MG63 (cell line): ENCODE measurements at regions not wholly inside any gene's neighbourhood (a gene's known extent, or its start where the extent isn't known, plus 50 kb on each side); places are given as distances from the start of the nearest gene placed in this dataset.

Experiments
- DNase-seq: peaks from one replicate; pipeline ENCODE4 v3.0.0-alpha.2; 2020
- H3K27me3 ChIP-seq: fragments of 250-450 bp; sonication (Bioruptor Pico); 2 replicates; pipeline ENCODE4 v1.5.1; 2020; ENCODE audit warnings: mild to moderate bottlenecking, moderate library complexity
- H3K36me3 ChIP-seq: fragments of 250-450 bp; sonication (Bioruptor Pico); 2 replicates; pipeline ENCODE4 v1.5.1; 2020; ENCODE audit warnings: mild to moderate bottlenecking, moderate library complexity
- H3K4me3 ChIP-seq: fragments of 250-450 bp; sonication (Bioruptor Pico); 2 replicates; pipeline ENCODE4 v1.5.1; 2020; ENCODE audit warnings: mild to moderate bottlenecking, moderate library complexity
- H3K9me3 ChIP-seq: fragments of 250-450 bp; sonication (Bioruptor Pico); 2 replicates; pipeline ENCODE4 v1.5.1; 2020; ENCODE audit warnings: mild to moderate bottlenecking, moderate library complexity

DNA sequence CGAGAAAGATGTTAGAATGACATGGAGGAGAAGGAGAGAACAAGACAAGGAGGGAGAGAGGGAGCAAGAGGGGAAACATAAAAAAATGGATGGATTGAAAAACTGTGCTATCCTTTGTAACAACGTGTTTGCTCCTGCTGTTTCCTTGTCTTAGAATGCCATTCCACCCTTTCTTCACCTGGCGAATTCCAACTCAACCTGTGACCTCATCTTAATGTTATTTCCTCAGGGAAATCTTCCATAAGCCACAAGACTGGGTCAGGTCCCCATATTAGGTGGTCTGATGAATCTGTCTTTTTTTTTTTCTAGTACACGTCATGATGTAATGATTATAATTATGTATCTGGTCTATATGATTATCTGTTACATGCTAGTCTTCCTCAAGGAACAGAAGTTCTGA, 195.0 kb upstream of the MAF start:
- no peaks in the 10 kb centered on the region for H3K36me3 ChIP-seq
- no peak for DNase-seq

DNA sequence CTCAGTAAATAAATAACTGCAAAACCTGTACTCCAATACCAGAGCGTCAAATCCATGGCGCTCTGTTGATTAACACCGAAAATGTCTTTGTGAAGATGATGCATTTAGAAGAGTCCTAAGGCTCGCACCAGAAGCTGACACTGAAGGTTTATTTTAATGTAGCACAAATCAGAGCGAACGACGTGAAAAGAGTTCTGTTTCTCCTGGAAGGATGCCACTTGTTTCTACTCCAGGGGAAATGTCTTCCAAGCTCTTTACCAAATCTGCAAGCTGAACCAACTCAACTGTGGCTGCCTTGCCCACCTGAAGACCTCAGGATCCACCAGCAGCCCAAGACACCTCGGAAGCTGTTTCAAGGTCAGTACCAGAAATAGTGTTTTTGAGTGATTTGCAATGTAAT, 194.4 kb upstream of the MAF start:
- Histone ChIP-seq H3K36me3 (no peaks in the 10 kb centered on the region), H3K9me3 (no peaks in the 10 kb centered on the region), H3K27me3 (no peaks in the 10 kb centered on the region), H3K4me3 (no peak overlapping the region)
- no peak for DNase-seq

More for the DNA sequence above, 195.0 kb upstream of the MAF start:
- no peak overlapping the region for H3K4me3 ChIP-seq
- no peaks in the 10 kb centered on the region for H3K27me3 ChIP-seq
- H3K9me3 ChIP-seq = no peaks in the 10 kb centered on the region

DNA sequence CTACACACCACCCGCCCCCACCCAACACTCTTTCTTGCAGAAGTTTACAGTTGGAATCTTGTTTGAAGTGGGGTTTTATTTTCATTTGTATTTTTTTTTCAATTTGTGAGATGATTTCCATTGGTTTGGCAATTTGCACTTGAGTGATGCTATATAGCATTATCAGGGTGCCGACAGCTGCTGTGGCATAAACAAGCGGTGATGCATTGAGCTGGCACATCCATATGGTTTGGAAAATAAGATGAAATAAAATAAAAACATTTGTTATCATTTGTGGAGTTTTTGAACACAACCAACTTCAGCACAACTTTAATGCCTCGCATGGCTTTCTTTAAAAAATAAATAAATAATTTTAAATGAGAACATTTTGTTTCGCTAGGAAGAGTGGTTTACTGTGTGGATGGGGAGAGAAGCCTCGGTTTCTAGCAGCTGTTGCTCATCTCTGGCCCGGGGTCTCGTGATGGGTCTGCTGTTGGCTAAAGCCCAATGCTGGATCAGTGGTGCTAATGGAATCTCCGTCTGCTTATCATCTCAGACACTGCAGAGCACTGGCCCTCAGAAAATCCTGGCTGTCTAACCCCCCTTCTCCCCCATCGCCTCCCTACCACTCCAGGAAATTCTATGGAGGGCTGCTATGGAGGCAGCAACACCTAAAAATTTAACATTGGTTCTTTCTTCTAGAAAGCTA, 192.3 kb upstream of the MAF start:
- DNase-seq = peak; percentile 16
- Histone ChIP-seq H3K4me3 (no peak overlapping the region), H3K36me3 (no peaks in the 10 kb centered on the region), H3K27me3 (no peaks in the 10 kb centered on the region), H3K9me3 (no peaks in the 10 kb centered on the region)

DNA sequence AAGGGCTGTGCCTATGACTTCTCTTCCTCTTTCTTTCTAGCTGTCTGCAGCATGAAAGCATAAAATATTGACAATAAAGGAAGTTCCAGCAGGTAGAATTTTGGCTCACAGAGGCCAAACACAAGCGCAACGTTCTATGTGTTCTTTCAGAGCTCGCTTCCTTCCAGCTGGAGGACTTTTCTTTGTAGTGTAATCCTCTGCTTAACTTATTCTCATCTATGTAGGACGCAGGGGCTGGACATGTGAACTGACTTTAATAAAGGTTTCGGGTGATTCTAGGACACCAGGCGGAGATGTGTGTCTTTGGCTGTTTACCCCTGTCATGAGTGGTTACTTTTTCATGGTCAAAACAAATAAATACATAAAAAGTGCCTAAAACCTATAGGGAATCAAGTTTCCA, 191.5 kb upstream of the MAF start:
- no peaks in the 10 kb centered on the region for H3K36me3 ChIP-seq
- no peak overlapping the region for H3K4me3 ChIP-seq
- DNase-seq = no peak
- H3K9me3 ChIP-seq = no peaks in the 10 kb centered on the region
- no peaks in the 10 kb centered on the region for H3K27me3 ChIP-seq

DNA sequence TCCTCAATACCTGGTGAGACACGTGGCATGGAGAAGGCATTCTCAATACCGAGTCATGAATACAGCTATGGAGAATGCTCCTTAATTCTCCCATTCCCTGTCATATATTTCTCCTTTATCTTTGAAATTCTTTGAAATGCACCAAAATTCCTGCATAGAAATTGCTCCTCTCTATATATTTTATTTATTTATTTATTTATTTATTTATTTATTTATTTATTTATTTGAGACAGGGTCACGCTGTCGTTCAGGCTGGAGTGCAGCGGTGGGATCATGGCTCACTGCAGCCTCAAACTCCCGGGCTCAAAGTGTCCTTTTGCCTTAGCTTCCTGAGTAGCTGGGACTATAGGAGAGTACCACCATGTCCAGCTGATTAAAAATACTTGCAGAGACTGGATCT, 190.3 kb upstream of the MAF start:
- Histone ChIP-seq H3K9me3 (no peaks in the 10 kb centered on the region), H3K36me3 (no peaks in the 10 kb centered on the region), H3K4me3 (no peak overlapping the region), H3K27me3 (no peaks in the 10 kb centered on the region)
- DNase-seq = no peak

DNA sequence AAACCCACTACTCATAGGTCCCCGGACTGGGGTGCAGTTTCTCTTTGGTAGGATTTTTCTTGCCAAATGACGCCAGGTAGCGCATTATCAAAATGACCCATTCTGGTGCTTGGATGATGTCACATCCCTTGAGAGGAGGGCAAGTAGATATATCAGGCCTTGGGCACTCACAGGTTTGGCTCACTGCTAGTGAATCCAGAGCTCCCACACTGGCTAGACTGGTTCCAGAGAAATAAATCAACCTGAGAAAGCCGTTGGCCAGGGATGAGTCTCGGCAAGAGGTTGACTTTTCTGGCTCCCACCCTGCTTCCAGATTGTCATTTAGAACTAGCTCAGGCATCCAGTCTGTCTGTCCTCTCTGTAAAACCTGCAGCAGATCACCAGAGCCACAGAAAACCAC, 188.4 kb upstream of the MAF start:
- no peak overlapping the region for H3K4me3 ChIP-seq
- no peaks in the 10 kb centered on the region for H3K9me3 ChIP-seq
- DNase-seq = no peak
- H3K36me3 ChIP-seq = no peaks in the 10 kb centered on the region
- H3K27me3 ChIP-seq = no peaks in the 10 kb centered on the region

DNA sequence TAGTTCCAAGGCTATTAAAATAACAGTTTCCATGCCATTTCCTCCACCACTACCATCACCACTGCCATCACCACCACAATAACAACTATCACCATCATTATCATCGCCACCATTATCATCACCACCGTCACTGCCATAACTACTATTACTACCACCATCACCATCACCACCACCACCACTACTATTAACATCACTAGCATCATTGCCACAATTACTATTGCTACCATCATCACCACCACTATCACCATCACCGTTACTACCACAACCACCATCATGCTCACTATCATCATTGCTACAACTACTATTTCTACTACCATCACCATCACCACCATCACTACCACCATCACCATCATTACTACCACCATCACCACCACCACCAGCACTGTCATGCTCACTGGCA, 185.9 kb upstream of the MAF start:
- DNase-seq = no peak

DNA sequence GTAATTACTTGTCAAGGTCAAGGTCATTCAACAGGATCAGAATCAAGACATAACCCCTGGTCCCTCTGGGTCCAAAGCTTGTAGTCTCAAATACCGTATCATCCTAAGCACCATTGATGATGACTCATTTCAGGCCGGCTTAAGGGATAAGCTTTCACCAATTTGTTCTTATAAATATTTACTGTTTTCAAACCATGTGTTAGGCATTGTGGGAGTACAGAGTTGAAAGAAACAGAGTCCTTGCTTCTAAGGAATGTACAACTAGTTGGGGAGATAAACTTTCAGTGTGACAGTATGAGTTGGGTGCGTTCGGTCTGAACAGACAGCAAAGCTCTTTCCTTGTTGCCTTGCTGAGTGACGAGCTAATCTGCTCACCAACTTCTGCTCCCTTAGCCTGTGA, 183.5 kb upstream of the MAF start:
- no peaks in the 10 kb centered on the region for H3K9me3 ChIP-seq
- H3K4me3 ChIP-seq = no peak overlapping the region
- no peaks in the 10 kb centered on the region; the same call in 1 of the 2 replicates for H3K27me3 ChIP-seq
- H3K36me3 ChIP-seq = no peaks in the 10 kb centered on the region
- no peak for DNase-seq

More for the DNA sequence above, 185.9 kb upstream of the MAF start:
- Histone ChIP-seq H3K4me3 (no peak overlapping the region), H3K36me3 (no peaks in the 10 kb centered on the region), H3K27me3 (no peaks in the 10 kb centered on the region; the same call in 1 of the 2 replicates), H3K9me3 (no peaks in the 10 kb centered on the region)

DNA sequence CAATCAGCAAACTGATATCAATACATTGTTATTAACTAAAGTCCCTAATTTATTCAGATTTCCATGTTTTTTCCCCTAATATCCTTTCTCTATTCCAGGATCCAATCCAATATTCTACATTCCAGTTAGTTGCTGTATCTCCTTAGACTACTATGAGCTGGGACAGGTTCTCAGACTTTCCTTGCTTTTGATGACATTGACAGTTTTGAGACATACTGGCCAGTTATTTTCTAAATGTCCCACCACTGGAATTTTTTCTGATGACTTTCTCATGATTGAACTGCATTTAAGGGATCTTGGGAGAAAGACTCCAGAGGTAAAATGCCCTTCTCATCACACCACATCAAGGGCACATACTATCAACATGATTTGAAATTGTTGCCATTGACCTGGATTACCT, 177.1 kb upstream of the MAF start:
- H3K4me3 ChIP-seq = no peak overlapping the region
- H3K27me3 ChIP-seq = no peaks in the 10 kb centered on the region; the same call in 1 of the 2 replicates
- no peaks in the 10 kb centered on the region for H3K36me3 ChIP-seq
- DNase-seq = no peak
- H3K9me3 ChIP-seq = no peaks in the 10 kb centered on the region

DNA sequence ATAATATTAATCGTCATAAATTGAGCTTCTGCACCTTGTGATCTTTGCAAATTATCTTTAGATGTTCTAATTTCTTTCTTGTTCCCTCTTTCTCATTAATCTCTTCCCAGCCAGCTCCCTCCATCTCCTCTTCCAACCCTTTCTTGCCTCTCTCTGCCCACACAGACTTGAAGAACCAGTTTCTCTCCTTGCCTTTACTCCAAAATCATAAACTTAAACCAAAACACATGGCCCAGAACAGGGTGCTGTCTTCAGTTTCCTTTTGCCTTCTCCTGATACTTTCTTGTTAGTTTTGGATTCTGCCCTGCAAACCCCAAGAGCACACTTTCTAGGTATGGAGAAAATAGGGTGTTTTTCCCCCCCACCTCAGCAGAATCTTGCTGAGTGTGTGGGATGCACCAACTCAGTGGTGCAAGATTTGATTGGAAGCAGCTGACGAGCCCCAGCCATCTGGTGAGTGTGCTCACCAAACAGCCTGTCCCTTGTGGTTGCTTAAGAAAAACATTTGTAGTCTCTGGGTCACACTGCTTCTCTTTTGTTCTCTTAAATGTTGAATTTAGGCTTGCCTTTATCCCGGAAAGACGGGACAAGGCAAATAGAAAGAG, 175.8 kb upstream of the MAF start:
- Histone ChIP-seq H3K4me3 (no peak overlapping the region), H3K36me3 (no peaks in the 10 kb centered on the region), H3K27me3 (no peaks in the 10 kb centered on the region; the same call in 1 of the 2 replicates), H3K9me3 (no peaks in the 10 kb centered on the region)
- DNase-seq = no peak

DNA sequence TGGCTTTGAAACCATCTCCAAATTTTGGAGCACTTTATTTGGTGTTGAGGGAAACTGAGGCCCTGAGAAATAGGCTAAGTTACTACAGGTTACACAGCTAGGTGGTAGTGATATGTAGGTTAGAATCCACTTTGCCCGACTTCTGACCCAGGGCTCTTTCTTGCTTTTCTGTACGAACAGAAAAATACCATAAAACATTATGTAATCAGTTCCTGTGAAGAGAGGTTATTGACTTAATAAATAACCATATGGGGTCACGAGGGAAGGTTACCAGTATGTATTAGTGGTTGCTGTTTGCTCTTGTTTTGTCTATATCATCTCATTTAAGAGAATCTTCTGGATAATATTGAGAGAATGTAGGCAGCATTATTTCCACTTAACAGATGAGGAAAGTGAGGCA, 172.2 kb upstream of the MAF start:
- Histone ChIP-seq H3K9me3 (no peaks in the 10 kb centered on the region), H3K4me3 (no peak overlapping the region), H3K27me3 (no peaks in the 10 kb centered on the region), H3K36me3 (no peaks in the 10 kb centered on the region)
- no peak for DNase-seq

DNA sequence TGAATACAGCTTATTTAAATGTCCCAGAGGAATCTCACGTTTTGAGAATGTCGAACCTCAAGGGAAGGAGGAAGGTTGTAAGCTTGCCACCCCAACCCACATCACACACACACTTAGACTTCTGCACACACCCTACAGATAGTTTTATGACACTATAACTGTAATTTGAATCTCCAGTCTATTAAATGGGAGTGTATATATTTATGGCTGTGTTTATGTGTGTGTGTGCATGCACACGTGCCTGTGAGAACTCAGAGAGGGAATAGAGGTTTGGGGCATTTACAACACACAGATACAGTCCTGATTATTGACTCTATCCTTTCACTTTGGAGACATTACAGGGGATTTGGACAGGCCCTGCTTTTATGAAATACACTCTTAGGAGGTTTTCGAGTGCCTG, 171.5 kb upstream of the MAF start:
- H3K9me3 ChIP-seq = no peaks in the 10 kb centered on the region
- no peaks in the 10 kb centered on the region for H3K27me3 ChIP-seq
- no peak for DNase-seq
- H3K4me3 ChIP-seq = no peak overlapping the region
- H3K36me3 ChIP-seq = no peaks in the 10 kb centered on the region

DNA sequence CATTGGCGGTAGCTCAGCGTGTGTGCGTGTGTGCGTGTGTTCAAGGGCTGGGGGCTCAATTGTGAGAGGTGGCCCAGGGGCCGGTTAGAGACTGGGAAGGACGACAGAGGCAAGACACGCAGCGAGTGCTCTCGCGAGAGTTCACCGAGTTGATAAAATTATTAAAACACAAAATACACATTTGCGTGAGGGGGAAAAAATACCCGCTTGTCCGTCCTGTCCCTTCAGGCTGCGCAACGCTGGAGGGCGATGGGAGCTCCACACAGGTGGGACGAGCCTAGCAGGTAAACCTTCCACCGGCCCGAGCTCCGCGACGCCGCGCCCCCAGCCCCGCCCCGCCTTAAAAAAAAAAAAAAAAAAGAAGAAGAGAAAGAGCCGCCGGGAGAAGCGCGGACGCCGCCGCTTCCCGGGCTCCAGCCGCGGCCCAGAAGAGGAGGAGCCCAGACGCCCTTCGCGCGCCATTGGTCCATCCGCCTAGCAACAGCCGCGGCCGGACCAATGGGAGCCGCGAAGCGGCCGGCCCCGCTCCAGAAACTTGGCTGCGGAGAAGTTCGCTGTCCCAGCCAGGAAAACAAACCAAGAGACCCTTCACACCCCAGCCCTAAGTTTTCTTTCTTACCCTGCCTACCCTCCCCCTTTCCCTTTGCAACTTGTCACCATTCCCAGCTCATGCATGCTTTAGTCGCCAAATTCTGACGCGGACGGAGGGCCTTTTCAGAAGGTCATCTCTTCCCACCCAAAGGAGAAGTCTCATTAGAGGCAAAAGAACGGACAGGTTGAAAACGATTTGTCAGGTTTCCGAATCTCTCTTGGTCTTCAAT, 169.9 kb upstream of the MAF start:
- H3K4me3 ChIP-seq = peak overlapping the region; percentile 47
- no peaks in the 10 kb centered on the region for H3K27me3 ChIP-seq
- peak; percentile 79 for DNase-seq
- H3K36me3 ChIP-seq = no peaks in the 10 kb centered on the region
- no peaks in the 10 kb centered on the region for H3K9me3 ChIP-seq

DNA sequence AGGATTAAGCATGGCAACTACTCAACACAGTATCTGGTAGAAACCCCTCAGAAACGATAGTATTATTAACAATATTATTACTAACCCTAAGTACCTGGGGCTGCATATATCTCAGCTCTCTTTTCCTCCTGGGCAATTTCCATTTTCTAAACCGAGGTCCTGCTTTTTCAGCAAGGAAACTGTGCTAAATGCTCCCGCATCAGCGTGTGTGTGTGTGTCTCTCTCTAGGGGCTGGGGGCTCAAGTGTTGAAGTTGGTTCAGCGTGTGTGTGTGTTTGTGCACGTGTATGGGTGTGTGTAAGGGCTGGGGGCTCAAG, 169.3 kb upstream of the MAF start:
- no peaks in the 10 kb centered on the region for H3K36me3 ChIP-seq
- DNase-seq = no peak
- peak overlapping the region; percentile 47 for H3K4me3 ChIP-seq
- no peaks in the 10 kb centered on the region for H3K27me3 ChIP-seq
- no peaks in the 10 kb centered on the region for H3K9me3 ChIP-seq

DNA sequence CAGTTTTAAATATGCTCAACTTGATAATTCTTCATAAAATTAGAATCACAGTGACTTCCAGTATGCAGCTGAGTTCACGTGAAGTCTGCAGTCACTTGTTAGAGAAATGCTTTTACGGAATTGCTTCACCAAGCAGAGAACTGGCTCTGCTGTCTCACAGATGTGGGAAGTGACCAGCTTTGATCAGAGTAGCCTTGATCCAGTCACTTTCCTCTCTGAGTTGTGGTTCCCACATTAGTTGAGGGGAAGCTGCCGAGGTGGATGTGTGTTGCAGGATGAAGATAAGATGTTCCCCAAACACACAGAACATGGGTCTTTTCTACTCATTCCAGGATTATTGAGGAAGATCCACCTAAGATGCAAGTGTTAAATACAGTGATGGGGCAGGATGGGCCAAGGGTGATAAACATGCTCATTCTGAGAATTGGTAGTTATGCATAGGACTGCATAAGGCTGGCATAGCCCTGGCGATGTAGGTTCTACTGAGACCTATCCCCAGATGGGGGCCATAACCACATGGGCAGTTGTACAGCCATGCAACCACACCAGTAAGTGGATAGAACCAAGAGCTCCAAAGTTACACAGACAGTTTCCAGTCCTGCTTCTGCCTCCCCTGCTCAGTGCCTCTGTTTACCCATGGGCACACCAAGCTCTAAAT, 168.9 kb upstream of the MAF start:
- no peak overlapping the region for H3K4me3 ChIP-seq
- H3K9me3 ChIP-seq = no peaks in the 10 kb centered on the region
- no peaks in the 10 kb centered on the region for H3K27me3 ChIP-seq
- no peaks in the 10 kb centered on the region for H3K36me3 ChIP-seq
- no peak for DNase-seq

DNA sequence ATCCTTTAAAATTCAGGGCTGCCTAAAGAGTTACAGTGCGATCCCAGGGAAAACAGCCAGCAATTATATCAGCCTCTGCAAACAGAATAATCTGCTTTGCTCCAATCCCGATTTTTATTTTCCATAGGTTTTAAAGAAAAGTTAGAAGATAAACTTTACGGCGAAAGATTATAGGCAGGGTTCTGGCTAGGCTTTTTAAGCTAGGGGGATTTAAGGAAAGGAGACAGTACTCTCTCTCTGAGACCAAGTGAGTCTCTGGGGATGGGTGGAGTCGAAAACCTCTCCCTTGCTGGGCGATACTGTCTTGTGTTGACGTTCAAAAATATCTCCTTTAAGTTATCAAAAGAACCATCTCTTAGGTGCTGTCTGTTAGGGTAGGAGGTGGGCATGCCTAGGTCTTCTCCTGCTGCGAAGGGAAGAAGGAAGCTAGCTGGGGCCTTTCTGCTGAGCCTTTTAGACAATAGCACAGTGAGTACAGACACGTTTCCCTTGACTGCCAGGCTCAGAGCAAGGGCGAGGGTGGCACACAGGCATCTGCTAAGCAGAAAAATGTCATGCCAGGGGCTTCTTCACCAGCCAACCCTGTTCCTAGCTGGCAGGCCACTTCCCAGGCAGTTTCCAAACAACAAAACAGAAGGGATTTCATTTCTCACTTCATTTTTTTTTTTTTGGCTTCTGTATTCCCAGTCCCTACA, 167.9 kb upstream of the MAF start:
- no peaks in the 10 kb centered on the region for H3K27me3 ChIP-seq
- no peak for DNase-seq
- H3K4me3 ChIP-seq = peak overlapping the region; percentile 17; the same call in 1 of the 2 replicates
- H3K9me3 ChIP-seq = no peaks in the 10 kb centered on the region
- H3K36me3 ChIP-seq = no peaks in the 10 kb centered on the region
